Gastrocnemius medialis (tissue), 4 donors: ENCODE measurements at regions not wholly inside any gene's neighbourhood (a gene's known extent, or its start where the extent isn't known, plus 50 kb on each side); places are given as distances from the start of the nearest gene placed in this dataset.

Experiments used
- CTCF ChIP-seq, 5 experiments: fragments of 450-650 bp in 3 of 5; fragments of 200-600 bp in 2 of 5; sonication (generic) in 2 of 5; IDR thresholded peaks in 4 of 5; conservative IDR thresholded peaks in 1 of 5; 1 replicate in 4 of 5; 2 replicates in 1 of 5; pipeline ENCODE4 v1.5.1; 2016 to 2019; ENCODE audit warnings: antibody characterized with exemption in 5 of 5, mild to moderate bottlenecking in 3 of 5, moderate library complexity in 3 of 5
- POLR2A ChIP-seq, 2 donors: fragments of 450-650 bp; IDR thresholded peaks; one replicate each; pipeline ENCODE4 v1.6.1; 2017; ENCODE audit warnings: antibody characterized with exemption in 2 of 2, mild to moderate bottlenecking in 2 of 2, moderate library complexity in 2 of 2

- TF ChIP-seq CTCF (IDR thresholded peaks at IDR 0.05 in 4 of 5, conservative IDR thresholded peaks at IDR 0.05 in 1 of 5) (no peak), POLR2A (IDR thresholded peaks at IDR 0.05) (no peak)
Observed at GRCh38 chr6:119653329-119653728, 303.8 kb upstream of the MAN1A1 start.
